Brain microvascular endothelial cell (primary cell): ENCODE measurements at regions not wholly inside any gene's neighbourhood (a gene's known extent, or its start where the extent isn't known, plus 50 kb on each side); places are given as distances from the start of the nearest gene placed in this dataset.

Experiments used
- DNase-seq: peaks from one replicate; pipeline ENCODE4 v3.0.0-alpha.2; 2020
- H3K27ac ChIP-seq: fragments of 250-450 bp; sonication (Bioruptor Pico); 2 replicates; pipeline ENCODE4 v1.5.1; 2020; ENCODE audit warnings: mild to moderate bottlenecking, moderate library complexity
- H3K27me3 ChIP-seq: fragments of 250-450 bp; sonication (Bioruptor Pico); replicated peaks from 2 replicates; pipeline ENCODE4 v1.5.1; 2020; ENCODE audit warnings: mild to moderate bottlenecking
- H3K36me3 ChIP-seq: fragments of 250-450 bp; sonication (Bioruptor Pico); replicated peaks from 2 replicates; pipeline ENCODE4 v1.5.1; 2020; ENCODE audit warnings: mild to moderate bottlenecking
- H3K4me3 ChIP-seq: 2 replicates; pipeline ENCODE4 v1.5.1; 2011; ENCODE audit warnings: low read depth, mild to moderate bottlenecking, control low read depth, low read length, moderate library complexity
- CTCF ChIP-seq: IDR thresholded peaks from 2 replicates; pipeline ENCODE4 v1.5.1; 2011; ENCODE audit warnings: low read depth, mild to moderate bottlenecking, moderate library complexity, low read length, control low read depth, inconsistent platforms; ENCODE audit errors: missing control alignments
- in situ Hi-C: cut with HindIII; loops from 2 replicates; pipeline ENCODE4 v1.10.0; 2017; ENCODE audit warnings: low sequenced_read_pairs, low pct_ligation_motif_present

- TF ChIP-seq CTCF: no peak
- H3K4me3 ChIP-seq: no peak overlapping the region
- in situ Hi-C loops: no loop called here
- H3K36me3 ChIP-seq: no peaks in the 10 kb centered on the region
- no peak for DNase-seq
- no peak overlapping the region for H3K27ac ChIP-seq
- no peaks in the 10 kb centered on the region for H3K27me3 ChIP-seq
Observed at GRCh38 chr14:30484201-30484600, 74.8 kb upstream of the G2E3 start.

GRCh38 chr14:30484976-30485375 is 74.0 kb upstream of the G2E3 start:
- H3K4me3 ChIP-seq: no peak overlapping the region
- in situ Hi-C loops: no loop called here
- TF ChIP-seq CTCF: no peak
- H3K27ac ChIP-seq: no peak overlapping the region
- no peak for DNase-seq
- no peaks in the 10 kb centered on the region for H3K36me3 ChIP-seq
- no peaks in the 10 kb centered on the region for H3K27me3 ChIP-seq

- Histone ChIP-seq H3K36me3 (no peaks in the 10 kb centered on the region), H3K27ac (no peak overlapping the region), H3K4me3 (no peak overlapping the region), H3K27me3 (no peaks in the 10 kb centered on the region)
- TF ChIP-seq CTCF: no peak
- DNase-seq: no peak
- in situ Hi-C loops: no loop called here
Observed at GRCh38 chr14:30496852-30497251, 62.1 kb upstream of the G2E3 start.

- H3K36me3 ChIP-seq: no peaks in the 10 kb centered on the region
- H3K27me3 ChIP-seq: no peaks in the 10 kb centered on the region
- in situ Hi-C loops: no loop called here
- no peak for DNase-seq
- H3K27ac ChIP-seq: no peak overlapping the region
- no peak overlapping the region for H3K4me3 ChIP-seq
- no peak for TF ChIP-seq CTCF
Observed at GRCh38 chr14:30499358-30499757, 59.6 kb upstream of the G2E3 start.

- DNase-seq: no peak
- in situ Hi-C loops: no loop called here
- Histone ChIP-seq H3K36me3 (no peaks in the 10 kb centered on the region), H3K27ac (no peak overlapping the region), H3K4me3 (no peak overlapping the region), H3K27me3 (no peaks in the 10 kb centered on the region)
- no peak for TF ChIP-seq CTCF
Observed at GRCh38 chr14:30500222-30500621, 58.7 kb upstream of the G2E3 start.

GRCh38 chr14:30507209-30507608 is 51.7 kb upstream of the G2E3 start:
- TF ChIP-seq CTCF: no peak
- Histone ChIP-seq H3K36me3 (no peaks in the 10 kb centered on the region), H3K27me3 (no peaks in the 10 kb centered on the region), H3K27ac (no peak overlapping the region), H3K4me3 (no peak overlapping the region)
- DNase-seq: no peak
- in situ Hi-C loops: no loop called here
